SK-N-MC (cell line): ENCODE measurements at regions not wholly inside any gene's neighbourhood (a gene's known extent, or its start where the extent isn't known, plus 50 kb on each side); places are given as distances from the start of the nearest gene placed in this dataset.

ENCODE experiments used
- EZH2 ChIP-seq: fragments of 200-600 bp; sonication (generic); IDR thresholded peaks from one replicate; pipeline ENCODE4 v1.6.1; 2017; ENCODE audit warnings: antibody characterized with exemption
- POLR2AphosphoS5 ChIP-seq: IDR thresholded peaks from 2 replicates; pipeline ENCODE4 v1.6.1; 2012; ENCODE audit warnings: mild to moderate bottlenecking, low read depth, low read length, borderline replicate concordance

GRCh38 chr12:24172773-24173066 is 223.2 kb upstream of the SOX5 start:
- TF ChIP-seq EZH2 (no peak), POLR2AphosphoS5 (no peak)
